Keratinocyte (primary cell): ENCODE measurements at regions not wholly inside any gene's neighbourhood (a gene's known extent, or its start where the extent isn't known, plus 50 kb on each side); places are given as distances from the start of the nearest gene placed in this dataset.
"Not testable (repeated sequence)": the region's sequence is repeated elsewhere in the genome, so short reads cannot be mapped to it uniquely, and the experiment has no call there.

Source experiments
- EZH2 ChIP-seq: IDR thresholded peaks from one replicate; pipeline ENCODE4 v1.6.1; 2012; ENCODE audit warnings: inconsistent platforms, mild to moderate bottlenecking, low read length, moderate library complexity
- TF ChIP-seq, protein P1 (sequence below), 3 experiments: IDR thresholded peaks in 1 of 3; conservative IDR thresholded peaks in 1 of 3; optimal IDR thresholded peaks in 1 of 3; 2 replicates in 2 of 3; 3 replicates in 1 of 3; pipeline versions ENCODE3 to v1.5.1; 2011; ENCODE audit warnings: low read length in 3 of 3, mild to moderate bottlenecking in 3 of 3, moderate library complexity in 2 of 3, control low read depth in 1 of 3, inconsistent platforms in 1 of 3; ENCODE audit not compliant: insufficient read depth in 2 of 3; ENCODE audit errors: extremely low read depth in 1 of 3

DNA sequence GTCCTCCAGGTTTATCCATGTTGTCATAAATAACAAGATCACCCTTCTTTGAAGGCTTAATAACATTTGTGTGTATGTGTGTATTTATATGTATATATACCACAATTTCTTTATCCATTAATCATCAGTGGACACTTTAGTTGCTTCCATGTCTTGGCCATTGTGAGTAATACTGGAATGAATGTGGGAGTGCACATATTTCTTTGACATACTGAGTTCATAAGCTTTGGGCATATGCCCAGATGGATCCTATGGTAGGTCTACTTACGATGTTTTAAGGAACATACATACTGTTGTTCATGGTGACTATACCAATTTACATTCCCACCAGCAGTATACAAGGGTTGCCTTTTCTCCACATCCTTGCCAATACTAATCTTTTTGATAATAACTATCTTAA lies 108.8 kb upstream of the TRIM77 start:
- TF ChIP-seq, protein P1, sequence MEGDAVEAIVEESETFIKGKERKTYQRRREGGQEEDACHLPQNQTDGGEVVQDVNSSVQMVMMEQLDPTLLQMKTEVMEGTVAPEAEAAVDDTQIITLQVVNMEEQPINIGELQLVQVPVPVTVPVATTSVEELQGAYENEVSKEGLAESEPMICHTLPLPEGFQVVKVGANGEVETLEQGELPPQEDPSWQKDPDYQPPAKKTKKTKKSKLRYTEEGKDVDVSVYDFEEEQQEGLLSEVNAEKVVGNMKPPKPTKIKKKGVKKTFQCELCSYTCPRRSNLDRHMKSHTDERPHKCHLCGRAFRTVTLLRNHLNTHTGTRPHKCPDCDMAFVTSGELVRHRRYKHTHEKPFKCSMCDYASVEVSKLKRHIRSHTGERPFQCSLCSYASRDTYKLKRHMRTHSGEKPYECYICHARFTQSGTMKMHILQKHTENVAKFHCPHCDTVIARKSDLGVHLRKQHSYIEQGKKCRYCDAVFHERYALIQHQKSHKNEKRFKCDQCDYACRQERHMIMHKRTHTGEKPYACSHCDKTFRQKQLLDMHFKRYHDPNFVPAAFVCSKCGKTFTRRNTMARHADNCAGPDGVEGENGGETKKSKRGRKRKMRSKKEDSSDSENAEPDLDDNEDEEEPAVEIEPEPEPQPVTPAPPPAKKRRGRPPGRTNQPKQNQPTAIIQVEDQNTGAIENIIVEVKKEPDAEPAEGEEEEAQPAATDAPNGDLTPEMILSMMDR (optimal IDR thresholded peaks at IDR 0.05 in 1 of 3, IDR thresholded peaks at IDR 0.05 in 1 of 3, conservative IDR thresholded peaks at IDR 0.05 in 1 of 3; ENCODE audit: extremely low read depth in 1 of 3, insufficient read depth in 2 of 3, low read length in 3 of 3): not testable (repeated sequence)
- TF ChIP-seq EZH2: not testable (repeated sequence)
